Choroid plexus epithelial cell (primary cell): ENCODE measurements at regions not wholly inside any gene's neighbourhood (a gene's known extent, or its start where the extent isn't known, plus 50 kb on each side); places are given as distances from the start of the nearest gene placed in this dataset.

Source experiments
- DNase-seq: peaks from one replicate; pipeline ENCODE4 v3.0.0-alpha.2; 2010; ENCODE audit warnings: low read depth
- H3K4me3 ChIP-seq: 2 replicates; pipeline ENCODE4 v1.5.1; 2011; ENCODE audit warnings: low read depth, mild to moderate bottlenecking, control low read depth, low read length, moderate library complexity
- TF ChIP-seq, protein P1 (sequence below): conservative IDR thresholded peaks from 2 replicates; pipeline ENCODE4 v1.5.1; 2011; ENCODE audit warnings: low read depth, mild to moderate bottlenecking, control low read depth, inconsistent platforms, low read length, moderate library complexity

GRCh38 chr20:16808796-16809195, 60.6 kb downstream of the OTOR start:
- no peak overlapping the region for H3K4me3 ChIP-seq
- TF ChIP-seq, protein P1, sequence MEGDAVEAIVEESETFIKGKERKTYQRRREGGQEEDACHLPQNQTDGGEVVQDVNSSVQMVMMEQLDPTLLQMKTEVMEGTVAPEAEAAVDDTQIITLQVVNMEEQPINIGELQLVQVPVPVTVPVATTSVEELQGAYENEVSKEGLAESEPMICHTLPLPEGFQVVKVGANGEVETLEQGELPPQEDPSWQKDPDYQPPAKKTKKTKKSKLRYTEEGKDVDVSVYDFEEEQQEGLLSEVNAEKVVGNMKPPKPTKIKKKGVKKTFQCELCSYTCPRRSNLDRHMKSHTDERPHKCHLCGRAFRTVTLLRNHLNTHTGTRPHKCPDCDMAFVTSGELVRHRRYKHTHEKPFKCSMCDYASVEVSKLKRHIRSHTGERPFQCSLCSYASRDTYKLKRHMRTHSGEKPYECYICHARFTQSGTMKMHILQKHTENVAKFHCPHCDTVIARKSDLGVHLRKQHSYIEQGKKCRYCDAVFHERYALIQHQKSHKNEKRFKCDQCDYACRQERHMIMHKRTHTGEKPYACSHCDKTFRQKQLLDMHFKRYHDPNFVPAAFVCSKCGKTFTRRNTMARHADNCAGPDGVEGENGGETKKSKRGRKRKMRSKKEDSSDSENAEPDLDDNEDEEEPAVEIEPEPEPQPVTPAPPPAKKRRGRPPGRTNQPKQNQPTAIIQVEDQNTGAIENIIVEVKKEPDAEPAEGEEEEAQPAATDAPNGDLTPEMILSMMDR, result no peak
- no peak for DNase-seq

GRCh38 chr20:16810216-16810615, 62.1 kb downstream of the OTOR start:
- no peak overlapping the region for H3K4me3 ChIP-seq
- no peak for DNase-seq
- TF ChIP-seq, protein P1, result no peak

- no peak overlapping the region for H3K4me3 ChIP-seq
- no peak for DNase-seq
- TF ChIP-seq, protein P1, result no peak
These were observed 68.0 kb downstream of the OTOR start for GRCh38 chr20:16816192-16816591.

GRCh38 chr20:16819483-16819882, 71.3 kb downstream of the OTOR start:
- TF ChIP-seq, protein P1, result no peak
- no peak for DNase-seq
- H3K4me3 ChIP-seq, result no peak overlapping the region

- TF ChIP-seq, protein P1, result peak; percentile 88
- DNase-seq, result peak; percentile 60
- H3K4me3 ChIP-seq, result no peak overlapping the region
These were observed 73.3 kb downstream of the OTOR start for GRCh38 chr20:16821211-16822089.

- TF ChIP-seq, protein P1, result no peak
- DNase-seq, result no peak
- no peak overlapping the region for H3K4me3 ChIP-seq
These were observed 76.5 kb downstream of the OTOR start for GRCh38 chr20:16824664-16825063.
